Activated CD4-positive, alpha-beta memory T cell treated with anti-CD3 and anti-CD28 coated beads for 36 hours (primary cell): ENCODE measurements at regions not wholly inside any gene's neighbourhood (a gene's known extent, or its start where the extent isn't known, plus 50 kb on each side); places are given as distances from the start of the nearest gene placed in this dataset.

Experiments
- CTCF ChIA-PET: fragments of 350-600 bp; sonication (Branson Sonifier 250); formaldehyde crosslinking; loops from one replicate; lab custom pipeline; 2021; ENCODE audit warnings: antibody characterized with exemption, inconsistent platforms; lab: Charles Lee
- POLR2A ChIA-PET: fragments of 350-600 bp; sonication (Branson Sonifier 250); formaldehyde crosslinking; loops from one replicate; lab custom pipeline; 2021; ENCODE audit warnings: antibody characterized with exemption; lab: Charles Lee
- DNase-seq: peaks from one replicate; pipeline ENCODE4 v3.0.0-alpha.2; 2020
- H3K27ac Mint-ChIP-seq: one replicate; pipeline ENCODE4 v1.8.0; 2021; ENCODE audit warnings: mixed read lengths
- H3K27me3 Mint-ChIP-seq: one replicate; pipeline ENCODE4 v1.8.0; 2021; ENCODE audit warnings: mixed read lengths
- H3K36me3 Mint-ChIP-seq: one replicate; pipeline ENCODE4 v1.8.0; 2021; ENCODE audit warnings: mixed read lengths
- H3K4me1 Mint-ChIP-seq: one replicate; pipeline ENCODE4 v1.8.0; 2021; ENCODE audit warnings: low read depth, mixed read lengths
- H3K4me3 Mint-ChIP-seq: one replicate; pipeline ENCODE4 v1.8.0; 2021; ENCODE audit warnings: mild to moderate bottlenecking, mixed read lengths
- H3K9me3 Mint-ChIP-seq: one replicate; pipeline ENCODE4 v1.8.0; 2021; ENCODE audit warnings: mixed read lengths
- intact Hi-C: fragments of 100-400 bp; cut with micrococcal nuclease; formaldehyde crosslinking; loops from one replicate; pipeline ENCODE4 v1.15.1; 2023

GRCh38 chr6:2562721-2563451, 187.8 kb downstream of the MYLK4 start:
- Mint-ChIP-seq H3K27me3 (peaks cover 64% of the 10 kb centered on the region), H3K27ac (no peak overlapping the region), H3K9me3 (no peaks in the 10 kb centered on the region), H3K36me3 (no peaks in the 10 kb centered on the region), H3K4me1 (peaks cover 11% of the 10 kb centered on the region), H3K4me3 (no peak overlapping the region)
- ChIA-PET POLR2A (interaction anchor here (1.2 kb wide), 1 partner anchor 20 kb away, joined by 5 read pairs; no protein-coding TSS in a partner anchor), CTCF (interaction anchor here (1.7 to 1.8 kb wide), 2 partner anchors 71 to 72 kb away, joined by 7 to 9 read pairs; no protein-coding TSS in a partner anchor)
- no peak for DNase-seq
- intact Hi-C loops: loop anchor here (1.0 to 10.0 kb wide), 3 partner anchors 20 to 452 kb away; partner anchors contain the start of gene WRNIP1

- no peaks in the 10 kb centered on the region for H3K9me3 Mint-ChIP-seq
- H3K4me1 Mint-ChIP-seq: peaks cover 11% of the 10 kb centered on the region
- H3K27ac Mint-ChIP-seq: no peak overlapping the region
- H3K27me3 Mint-ChIP-seq: peaks cover 58% of the 10 kb centered on the region
- H3K4me3 Mint-ChIP-seq: no peak overlapping the region
- ChIA-PET CTCF (interaction anchor here (1.7 kb wide), 1 partner anchor 73 kb away, joined by 7 read pairs; no protein-coding TSS in a partner anchor), POLR2A (no interaction called here)
- intact Hi-C loops: loop anchor here (10.0 kb wide), 1 partner anchor 204 kb away; the partner anchor contains the start of gene WRNIP1
- no peaks in the 10 kb centered on the region for H3K36me3 Mint-ChIP-seq
- no peak for DNase-seq
Observed at GRCh38 chr6:2560917-2561698, 189.6 kb downstream of the MYLK4 start.

GRCh38 chr6:2560140-2560818, 190.4 kb downstream of the MYLK4 start:
- CTCF ChIA-PET: no interaction called here
- Mint-ChIP-seq H3K9me3 (no peaks in the 10 kb centered on the region), H3K36me3 (no peaks in the 10 kb centered on the region), H3K27ac (no peak overlapping the region), H3K4me1 (peaks cover 16% of the 10 kb centered on the region), H3K27me3 (peaks cover 55% of the 10 kb centered on the region), H3K4me3 (no peak overlapping the region)
- POLR2A ChIA-PET: no interaction called here
- DNase-seq: no peak
- intact Hi-C loops: loop anchor here (10.0 kb wide), 1 partner anchor 205 kb away; the partner anchor contains the start of gene WRNIP1

- ChIA-PET CTCF (no interaction called here), POLR2A (no interaction called here)
- H3K36me3 Mint-ChIP-seq: no peaks in the 10 kb centered on the region
- intact Hi-C loops: no loop called here
- H3K27me3 Mint-ChIP-seq: peaks cover 53% of the 10 kb centered on the region
- DNase-seq: no peak
- H3K9me3 Mint-ChIP-seq: no peaks in the 10 kb centered on the region
- H3K4me3 Mint-ChIP-seq: no peak overlapping the region
- H3K27ac Mint-ChIP-seq: no peak overlapping the region
- peaks cover 18% of the 10 kb centered on the region for H3K4me1 Mint-ChIP-seq
Observed at GRCh38 chr6:2558861-2559801, 191.6 kb downstream of the MYLK4 start.

- peaks cover 54% of the 10 kb centered on the region for H3K27me3 Mint-ChIP-seq
- peaks cover 8% of the 10 kb centered on the region for H3K4me1 Mint-ChIP-seq
- CTCF ChIA-PET: no interaction called here
- no peak overlapping the region for H3K27ac Mint-ChIP-seq
- no peaks in the 10 kb centered on the region for H3K9me3 Mint-ChIP-seq
- no peak for DNase-seq
- no peaks in the 10 kb centered on the region for H3K36me3 Mint-ChIP-seq
- no peak overlapping the region for H3K4me3 Mint-ChIP-seq
- intact Hi-C loops: no loop called here
- POLR2A ChIA-PET: no interaction called here
Observed at GRCh38 chr6:2558098-2558680, 192.5 kb downstream of the MYLK4 start.

- H3K4me3 Mint-ChIP-seq: no peak overlapping the region
- no peak for DNase-seq
- intact Hi-C loops: no loop called here
- no peaks in the 10 kb centered on the region for H3K9me3 Mint-ChIP-seq
- no peaks in the 10 kb centered on the region for H3K36me3 Mint-ChIP-seq
- ChIA-PET POLR2A (no interaction called here), CTCF (no interaction called here)
- H3K27ac Mint-ChIP-seq: no peak overlapping the region
- peaks cover 7% of the 10 kb centered on the region for H3K4me1 Mint-ChIP-seq
- peaks cover 53% of the 10 kb centered on the region for H3K27me3 Mint-ChIP-seq
Observed at GRCh38 chr6:2557181-2557720, 193.5 kb downstream of the MYLK4 start.

GRCh38 chr6:2556761-2557160, 194.0 kb downstream of the MYLK4 start:
- H3K4me3 Mint-ChIP-seq: no peak overlapping the region
- no peak overlapping the region for H3K27ac Mint-ChIP-seq
- H3K9me3 Mint-ChIP-seq: no peaks in the 10 kb centered on the region
- peaks cover 49% of the 10 kb centered on the region for H3K27me3 Mint-ChIP-seq
- no peak for DNase-seq
- no peaks in the 10 kb centered on the region for H3K36me3 Mint-ChIP-seq
- H3K4me1 Mint-ChIP-seq: peaks cover 7% of the 10 kb centered on the region
- CTCF ChIA-PET: no interaction called here
- intact Hi-C loops: no loop called here
- POLR2A ChIA-PET: no interaction called here

GRCh38 chr6:2554651-2555260, 196.0 kb downstream of the MYLK4 start:
- DNase-seq: no peak
- intact Hi-C loops: no loop called here
- ChIA-PET CTCF (interaction anchor here (0.7 kb wide), 1 partner anchor 196 kb away, joined by 4 read pairs; the partner anchor contains the start of gene MYLK4), POLR2A (no interaction called here)
- H3K4me1 Mint-ChIP-seq: peaks cover 7% of the 10 kb centered on the region
- no peaks in the 10 kb centered on the region for H3K9me3 Mint-ChIP-seq
- H3K4me3 Mint-ChIP-seq: no peak overlapping the region
- H3K36me3 Mint-ChIP-seq: no peaks in the 10 kb centered on the region
- no peak overlapping the region for H3K27ac Mint-ChIP-seq
- peaks cover 50% of the 10 kb centered on the region for H3K27me3 Mint-ChIP-seq

- no peak overlapping the region for H3K4me3 Mint-ChIP-seq
- ChIA-PET POLR2A (interaction anchor here (1.0 kb wide), 1 partner anchor 10 kb away, joined by 3 read pairs; no protein-coding TSS in a partner anchor), CTCF (no interaction called here)
- H3K9me3 Mint-ChIP-seq: no peaks in the 10 kb centered on the region
- H3K27ac Mint-ChIP-seq: no peak overlapping the region
- no peaks in the 10 kb centered on the region for H3K36me3 Mint-ChIP-seq
- no peak for DNase-seq
- intact Hi-C loops: no loop called here
- peaks cover 53% of the 10 kb centered on the region for H3K27me3 Mint-ChIP-seq
- H3K4me1 Mint-ChIP-seq: peaks cover 7% of the 10 kb centered on the region
Observed at GRCh38 chr6:2552526-2553154, 198.1 kb downstream of the MYLK4 start.

GRCh38 chr6:2551705-2552104, 199.0 kb downstream of the MYLK4 start:
- CTCF ChIA-PET: no interaction called here
- DNase-seq: no peak
- intact Hi-C loops: no loop called here
- Mint-ChIP-seq H3K9me3 (no peaks in the 10 kb centered on the region), H3K4me1 (peaks cover 7% of the 10 kb centered on the region), H3K27me3 (peaks cover 56% of the 10 kb centered on the region), H3K4me3 (no peak overlapping the region), H3K36me3 (no peaks in the 10 kb centered on the region), H3K27ac (no peak overlapping the region)
- POLR2A ChIA-PET: no interaction called here
